Osteocyte (in vitro differentiated cells): ENCODE measurements at regions not wholly inside any gene's neighbourhood (a gene's known extent, or its start where the extent isn't known, plus 50 kb on each side); places are given as distances from the start of the nearest gene placed in this dataset.

Source experiments
- DNase-seq: peaks from one replicate; pipeline ENCODE4 v3.0.0; 2021; ENCODE audit warnings: mixed read lengths; ENCODE audit not compliant: unreplicated experiment; ENCODE audit errors: extremely low spot score
- H3K27ac Mint-ChIP-seq: one replicate; pipeline ENCODE4 v1.8.0; 2021; ENCODE audit warnings: mild to moderate bottlenecking, mixed read lengths; ENCODE audit not compliant: unreplicated experiment
- H3K27me3 Mint-ChIP-seq: one replicate; pipeline ENCODE4 v1.8.0; 2021; ENCODE audit warnings: mixed read lengths; ENCODE audit not compliant: unreplicated experiment
- H3K36me3 Mint-ChIP-seq: one replicate; pipeline ENCODE4 v1.8.0; 2021; ENCODE audit warnings: mixed read lengths; ENCODE audit not compliant: unreplicated experiment
- H3K4me1 Mint-ChIP-seq: one replicate; pipeline ENCODE4 v1.8.0; 2021; ENCODE audit warnings: mixed read lengths; ENCODE audit not compliant: unreplicated experiment
- H3K4me3 Mint-ChIP-seq: one replicate; pipeline ENCODE4 v1.8.0; 2021; ENCODE audit warnings: mild to moderate bottlenecking, moderate library complexity, mixed read lengths; ENCODE audit not compliant: unreplicated experiment
- H3K9me3 Mint-ChIP-seq: one replicate; pipeline ENCODE4 v1.8.0; 2021; ENCODE audit warnings: mixed read lengths; ENCODE audit not compliant: unreplicated experiment
- TF ChIP-seq, protein P1 (sequence below): fragments of 200-600 bp; sonication (generic); IDR thresholded peaks from 2 replicates; pipeline ENCODE4 v1.5.0; 2021; ENCODE audit warnings: antibody characterized with exemption, mild to moderate bottlenecking, moderate library complexity

DNA sequence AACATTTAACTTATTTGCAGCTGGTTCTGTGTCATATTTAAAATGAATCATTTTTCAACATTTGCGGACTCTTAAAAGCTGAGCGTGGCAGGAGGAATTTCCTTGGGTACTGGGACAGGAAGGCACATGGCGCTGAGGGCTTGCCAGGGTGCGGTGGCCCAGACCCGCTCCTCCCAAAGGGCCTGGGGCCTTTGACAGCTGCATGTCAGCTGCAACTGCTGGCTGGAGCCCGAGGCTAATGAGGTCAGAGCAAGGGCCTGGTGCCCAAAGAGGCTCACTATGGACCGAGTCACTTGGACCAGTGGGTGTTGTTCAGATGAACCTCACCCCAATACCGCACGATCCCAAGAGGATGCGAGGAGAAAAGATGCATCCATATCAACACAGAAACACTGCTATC, 326.9 kb downstream of the CTTN start:
- no peak overlapping the region for H3K4me3 Mint-ChIP-seq
- H3K9me3 Mint-ChIP-seq: peaks cover 6% of the 10 kb centered on the region
- no peaks in the 10 kb centered on the region for H3K27me3 Mint-ChIP-seq
- TF ChIP-seq, protein P1, sequence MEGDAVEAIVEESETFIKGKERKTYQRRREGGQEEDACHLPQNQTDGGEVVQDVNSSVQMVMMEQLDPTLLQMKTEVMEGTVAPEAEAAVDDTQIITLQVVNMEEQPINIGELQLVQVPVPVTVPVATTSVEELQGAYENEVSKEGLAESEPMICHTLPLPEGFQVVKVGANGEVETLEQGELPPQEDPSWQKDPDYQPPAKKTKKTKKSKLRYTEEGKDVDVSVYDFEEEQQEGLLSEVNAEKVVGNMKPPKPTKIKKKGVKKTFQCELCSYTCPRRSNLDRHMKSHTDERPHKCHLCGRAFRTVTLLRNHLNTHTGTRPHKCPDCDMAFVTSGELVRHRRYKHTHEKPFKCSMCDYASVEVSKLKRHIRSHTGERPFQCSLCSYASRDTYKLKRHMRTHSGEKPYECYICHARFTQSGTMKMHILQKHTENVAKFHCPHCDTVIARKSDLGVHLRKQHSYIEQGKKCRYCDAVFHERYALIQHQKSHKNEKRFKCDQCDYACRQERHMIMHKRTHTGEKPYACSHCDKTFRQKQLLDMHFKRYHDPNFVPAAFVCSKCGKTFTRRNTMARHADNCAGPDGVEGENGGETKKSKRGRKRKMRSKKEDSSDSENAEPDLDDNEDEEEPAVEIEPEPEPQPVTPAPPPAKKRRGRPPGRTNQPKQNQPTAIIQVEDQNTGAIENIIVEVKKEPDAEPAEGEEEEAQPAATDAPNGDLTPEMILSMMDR: no peak
- no peaks in the 10 kb centered on the region for H3K36me3 Mint-ChIP-seq
- H3K27ac Mint-ChIP-seq: no peak overlapping the region
- no peaks in the 10 kb centered on the region for H3K4me1 Mint-ChIP-seq
- no peak for DNase-seq

DNA sequence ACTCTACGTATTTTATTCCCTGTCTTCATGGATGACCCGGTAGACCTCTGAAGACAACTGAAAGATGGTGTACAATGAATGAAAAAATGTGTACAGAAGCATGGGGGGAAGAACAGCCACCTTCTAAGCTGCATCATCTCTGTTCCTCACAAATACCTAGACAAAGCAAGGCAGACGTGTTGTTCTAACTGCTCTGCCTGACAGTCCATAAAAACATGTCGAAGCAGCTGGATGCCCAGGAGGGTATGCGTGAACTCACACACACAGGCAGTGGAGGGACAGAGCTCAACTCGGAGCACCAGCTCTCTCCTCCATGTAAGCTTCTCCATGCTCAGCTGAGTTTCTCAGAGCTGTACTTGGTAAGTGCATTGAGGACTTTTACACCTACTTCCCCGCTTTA, 327.4 kb downstream of the CTTN start:
- Mint-ChIP-seq H3K4me3 (no peak overlapping the region), H3K27ac (no peak overlapping the region), H3K27me3 (no peaks in the 10 kb centered on the region), H3K36me3 (no peaks in the 10 kb centered on the region), H3K4me1 (no peaks in the 10 kb centered on the region), H3K9me3 (peaks cover 6% of the 10 kb centered on the region)
- TF ChIP-seq, protein P1: no peak
- DNase-seq: no peak

DNA sequence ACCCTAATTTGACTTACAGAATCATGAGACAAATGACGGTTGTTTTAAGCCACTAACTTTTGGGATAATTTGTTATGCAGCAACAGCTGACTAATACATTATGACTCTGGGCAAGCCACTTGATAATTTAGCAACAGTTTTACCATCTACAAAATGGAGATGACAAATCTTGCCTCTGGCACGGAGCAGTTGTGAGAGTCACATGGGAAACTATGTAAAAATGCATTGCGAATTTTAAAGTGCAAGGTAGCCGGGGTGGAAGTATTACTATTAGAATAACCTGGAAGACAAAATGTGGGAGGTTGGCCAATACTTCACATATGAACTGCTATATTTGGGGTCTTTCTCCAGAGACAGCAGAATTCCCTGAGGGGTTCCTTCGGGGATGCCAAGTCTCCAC, 328.7 kb downstream of the CTTN start:
- H3K4me3 Mint-ChIP-seq: no peak overlapping the region
- DNase-seq: no peak
- H3K36me3 Mint-ChIP-seq: no peaks in the 10 kb centered on the region
- H3K4me1 Mint-ChIP-seq: no peaks in the 10 kb centered on the region
- peaks cover 6% of the 10 kb centered on the region for H3K9me3 Mint-ChIP-seq
- no peaks in the 10 kb centered on the region for H3K27me3 Mint-ChIP-seq
- no peak overlapping the region for H3K27ac Mint-ChIP-seq
- TF ChIP-seq, protein P1: no peak

DNA sequence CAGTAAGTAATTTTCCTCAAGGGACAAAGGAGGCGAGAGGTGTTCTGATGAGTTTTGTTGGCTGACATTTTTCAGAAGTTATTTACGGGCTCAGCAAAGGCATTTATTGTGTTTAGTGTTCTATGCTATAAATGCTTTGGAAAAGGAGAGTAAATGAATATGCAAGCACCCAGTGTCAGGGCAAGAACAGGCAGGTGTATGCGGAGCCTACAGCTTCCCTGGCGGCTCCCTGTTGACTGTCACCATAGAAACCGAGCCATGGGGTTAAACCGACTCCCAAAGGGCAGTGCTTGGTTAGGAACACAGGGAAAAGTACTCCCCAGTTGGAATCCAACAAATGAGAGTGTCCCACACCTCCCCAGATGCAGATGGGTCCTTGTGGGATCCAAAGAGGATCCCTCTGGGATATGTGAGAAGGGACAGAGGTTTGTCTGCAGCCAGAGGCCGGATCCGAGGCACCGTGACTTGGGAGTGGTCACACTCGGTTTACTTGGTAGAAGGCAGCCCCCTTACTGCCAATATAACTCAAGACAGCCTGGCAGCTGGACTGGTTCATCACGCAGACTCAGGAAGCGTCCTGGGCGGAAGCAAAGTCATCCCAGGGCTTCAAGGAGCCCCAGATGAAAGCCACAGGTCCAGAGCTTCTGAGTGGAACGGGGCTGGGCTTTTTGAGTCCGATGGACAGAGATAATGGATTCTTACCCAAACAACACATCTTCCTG, 329.7 kb downstream of the CTTN start:
- no peak for DNase-seq
- H3K4me1 Mint-ChIP-seq: no peaks in the 10 kb centered on the region
- no peak overlapping the region for H3K4me3 Mint-ChIP-seq
- TF ChIP-seq, protein P1: no peak
- H3K9me3 Mint-ChIP-seq: peaks cover 6% of the 10 kb centered on the region
- H3K27ac Mint-ChIP-seq: no peak overlapping the region
- no peaks in the 10 kb centered on the region for H3K36me3 Mint-ChIP-seq
- no peaks in the 10 kb centered on the region for H3K27me3 Mint-ChIP-seq

DNA sequence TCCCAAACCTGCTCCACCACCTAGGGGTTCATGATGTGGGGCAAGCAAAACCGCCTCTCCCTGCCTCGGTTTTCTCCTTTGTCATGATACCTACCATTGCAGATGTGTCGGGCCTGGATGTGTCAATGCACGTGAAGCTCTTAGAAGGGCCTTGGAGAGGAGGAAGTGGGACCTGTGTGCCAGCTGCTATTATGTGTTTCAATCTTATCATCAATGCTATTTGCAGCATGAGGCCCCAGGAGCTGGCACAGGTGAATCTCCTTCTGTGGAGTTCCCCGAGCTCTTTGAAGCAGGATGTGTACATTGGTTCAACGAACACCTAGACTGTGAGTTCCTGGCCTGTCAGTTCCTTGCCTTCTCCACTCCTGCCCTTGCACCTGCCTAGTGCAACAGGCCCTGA, 331.6 kb downstream of the CTTN start:
- no peak for DNase-seq
- no peaks in the 10 kb centered on the region for H3K36me3 Mint-ChIP-seq
- H3K27me3 Mint-ChIP-seq: no peaks in the 10 kb centered on the region
- H3K4me3 Mint-ChIP-seq: no peak overlapping the region
- no peak overlapping the region for H3K27ac Mint-ChIP-seq
- TF ChIP-seq, protein P1: no peak
- peaks cover 6% of the 10 kb centered on the region for H3K9me3 Mint-ChIP-seq
- H3K4me1 Mint-ChIP-seq: no peaks in the 10 kb centered on the region
